PC-9 (cell line): ENCODE measurements at regions not wholly inside any gene's neighbourhood (a gene's known extent, or its start where the extent isn't known, plus 50 kb on each side); places are given as distances from the start of the nearest gene placed in this dataset.

Source experiments
- BruUV-seq: library from RNA; stranded (reverse); fragments of 400-500 nt; replicated peaks from 2 replicates; lab custom pipeline; 2021; lab: Mats Ljungman, UMichigan
- CTCF ChIA-PET: fragments of 300-600 bp; sonication (Branson Sonifier 250); formaldehyde crosslinking; loops from one replicate; lab custom pipeline; 2022; ENCODE audit warnings: antibody characterized with exemption; lab: Charles Lee
- POLR2A ChIA-PET: fragments of 300-600 bp; sonication (Branson Sonifier 250); formaldehyde crosslinking; loops from one replicate; lab custom pipeline; 2022; ENCODE audit warnings: antibody characterized with exemption; ENCODE audit not compliant: unreplicated experiment; lab: Charles Lee
- DNase-seq, 2 experiments: peaks; one replicate each; pipeline versions ENCODE4 v3.0.0 to v3.0.0-alpha.2; 2015 to 2022; ENCODE audit warnings: mixed read lengths in 1 of 2
- H2AFZ ChIP-seq: fragments of 200-600 bp; sonication (generic); 2 replicates; pipeline ENCODE4 v1.8.1; 2017; ENCODE audit warnings: antibody characterized with exemption
- H3F3A ChIP-seq: fragments of 200-600 bp; sonication (generic); 2 replicates; pipeline ENCODE4 v1.8.1; 2017; ENCODE audit warnings: antibody characterized with exemption, mild to moderate bottlenecking, low read depth; ENCODE audit not compliant: insufficient read depth
- H3K27ac ChIP-seq: fragments of 200-600 bp; sonication (generic); 2 replicates; pipeline ENCODE4 v1.6.1; 2016; ENCODE audit warnings: mixed run types
- H3K27me3 ChIP-seq: fragments of 200-600 bp; sonication (generic); 2 replicates; pipeline ENCODE4 v1.6.1; 2016; ENCODE audit warnings: low read depth, mixed run types; ENCODE audit not compliant: insufficient read depth
- H3K36me3 ChIP-seq: fragments of 200-600 bp; sonication (generic); 2 replicates; pipeline ENCODE4 v1.6.1; 2016; ENCODE audit warnings: low read depth, mixed run types
- H3K4me1 ChIP-seq: fragments of 200-600 bp; sonication (generic); replicated peaks from 2 replicates; pipeline ENCODE4 v1.6.1; 2016; ENCODE audit warnings: mixed run types; ENCODE audit not compliant: insufficient read depth
- H3K4me2 ChIP-seq: fragments of 200-600 bp; sonication (generic); 2 replicates; pipeline ENCODE4 v1.6.1; 2017; ENCODE audit warnings: mixed run types
- H3K4me3 ChIP-seq: fragments of 200-600 bp; sonication (generic); 2 replicates; pipeline ENCODE4 v1.6.1; 2016; ENCODE audit warnings: mixed run types
- H3K79me2 ChIP-seq: fragments of 200-600 bp; sonication (generic); 2 replicates; pipeline ENCODE4 v1.6.1; 2017; ENCODE audit warnings: low read depth, mixed run types
- H3K9me2 ChIP-seq: fragments of 200-600 bp; sonication (generic); 2 replicates; pipeline ENCODE4 v1.8.1; 2017; ENCODE audit warnings: mild to moderate bottlenecking; ENCODE audit not compliant: insufficient read depth
- H3K9me3 ChIP-seq: fragments of 200-600 bp; sonication (generic); 2 replicates; pipeline ENCODE4 v1.8.1; 2016; ENCODE audit warnings: low read depth; ENCODE audit not compliant: insufficient read depth
- H4K20me1 ChIP-seq: fragments of 200-600 bp; sonication (generic); 2 replicates; pipeline ENCODE4 v1.8.1; 2017; ENCODE audit not compliant: insufficient read depth
- EZH2 ChIP-seq: fragments of 200-600 bp; sonication (generic); IDR thresholded peaks from 2 replicates; pipeline ENCODE4 v1.8.0; 2017; ENCODE audit warnings: antibody characterized with exemption, low read depth
- intact Hi-C: fragments of 100-400 bp; cut with micrococcal nuclease; formaldehyde crosslinking; loops from one replicate; pipeline ENCODE4 v1.10.0; 2022; ENCODE audit not compliant: unreplicated experiment
- TF ChIP-seq, protein P1 (sequence below): fragments of 200-600 bp; sonication (generic); conservative IDR thresholded peaks from 2 replicates; pipeline ENCODE4 v1.6.1; 2017; ENCODE audit warnings: mixed run types, antibody characterized with exemption, mild to moderate bottlenecking, moderate library complexity

DNA sequence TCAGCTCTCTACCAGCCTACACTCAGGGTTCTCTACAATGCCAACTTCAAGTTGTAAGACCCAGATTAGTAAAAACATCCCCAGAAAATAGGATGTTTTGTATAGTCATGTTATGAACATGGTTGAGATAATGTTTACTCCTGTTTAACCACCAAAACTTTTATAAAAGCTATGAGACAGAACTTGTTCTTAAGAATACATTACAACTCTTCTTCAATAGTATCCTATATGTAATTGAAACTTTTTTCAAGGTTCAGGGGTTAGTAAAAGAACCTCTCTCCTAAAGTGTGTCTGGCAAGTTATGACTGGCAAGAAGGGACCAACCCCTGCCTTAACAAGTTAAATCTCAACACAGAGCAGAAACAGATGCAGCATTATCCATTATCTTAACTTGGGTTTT is 118.8 kb upstream of the STK17B start:
- CTCF ChIA-PET = no interaction called here
- Histone ChIP-seq H3K4me3 (no peak overlapping the region), H3K27me3 (no peaks in the 10 kb centered on the region), H3K79me2 (no peaks in the 10 kb centered on the region), H4K20me1 (no peaks in the 10 kb centered on the region), H3K9me2 (no peaks in the 10 kb centered on the region), H3K27ac (peak overlapping the region; percentile 100), H2AFZ (no peak overlapping the region), H3F3A (peaks cover 41% of the 10 kb centered on the region), H3K36me3 (no peaks in the 10 kb centered on the region), H3K4me2 (peak overlapping the region; percentile 87), H3K4me1 (peaks cover 52% of the 10 kb centered on the region), H3K9me3 (no peaks in the 10 kb centered on the region)
- TF ChIP-seq, protein P1, sequence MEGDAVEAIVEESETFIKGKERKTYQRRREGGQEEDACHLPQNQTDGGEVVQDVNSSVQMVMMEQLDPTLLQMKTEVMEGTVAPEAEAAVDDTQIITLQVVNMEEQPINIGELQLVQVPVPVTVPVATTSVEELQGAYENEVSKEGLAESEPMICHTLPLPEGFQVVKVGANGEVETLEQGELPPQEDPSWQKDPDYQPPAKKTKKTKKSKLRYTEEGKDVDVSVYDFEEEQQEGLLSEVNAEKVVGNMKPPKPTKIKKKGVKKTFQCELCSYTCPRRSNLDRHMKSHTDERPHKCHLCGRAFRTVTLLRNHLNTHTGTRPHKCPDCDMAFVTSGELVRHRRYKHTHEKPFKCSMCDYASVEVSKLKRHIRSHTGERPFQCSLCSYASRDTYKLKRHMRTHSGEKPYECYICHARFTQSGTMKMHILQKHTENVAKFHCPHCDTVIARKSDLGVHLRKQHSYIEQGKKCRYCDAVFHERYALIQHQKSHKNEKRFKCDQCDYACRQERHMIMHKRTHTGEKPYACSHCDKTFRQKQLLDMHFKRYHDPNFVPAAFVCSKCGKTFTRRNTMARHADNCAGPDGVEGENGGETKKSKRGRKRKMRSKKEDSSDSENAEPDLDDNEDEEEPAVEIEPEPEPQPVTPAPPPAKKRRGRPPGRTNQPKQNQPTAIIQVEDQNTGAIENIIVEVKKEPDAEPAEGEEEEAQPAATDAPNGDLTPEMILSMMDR = no peak
- no peak for TF ChIP-seq EZH2
- no peak for DNase-seq
- POLR2A ChIA-PET = interaction anchor here (0.6 kb wide), 1 partner anchor 579 kb away, joined by 4 read pairs; no protein-coding TSS in a partner anchor
- intact Hi-C loops = loop anchor here (5.0 kb wide), 2 partner anchors 213 to 768 kb away; no protein-coding TSS in a partner anchor
- BruUV-seq = no TSS peak

DNA sequence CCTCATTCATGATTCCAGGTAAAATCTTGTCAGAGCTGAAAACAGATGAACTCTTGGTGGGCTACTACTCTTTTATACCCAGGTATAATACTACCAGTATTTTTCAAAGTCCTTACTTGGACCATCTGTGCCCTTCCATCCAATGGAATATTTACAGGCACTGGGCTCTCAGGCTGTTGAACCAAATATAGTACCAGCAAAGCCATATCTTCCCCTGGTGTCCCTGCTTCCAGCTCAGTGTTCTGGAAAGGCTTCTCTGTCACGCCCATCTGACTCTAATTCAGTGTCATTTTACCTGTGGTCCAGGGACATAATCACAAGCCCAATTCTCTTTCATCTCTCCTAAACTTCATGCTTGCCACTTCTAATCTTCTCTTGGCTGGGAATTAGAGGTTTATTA is 119.2 kb upstream of the STK17B start:
- no peak for TF ChIP-seq EZH2
- TF ChIP-seq, protein P1 = no peak
- ChIA-PET POLR2A (interaction anchor here (0.6 kb wide), 1 partner anchor 580 kb away, joined by 4 read pairs; no protein-coding TSS in a partner anchor), CTCF (no interaction called here)
- Histone ChIP-seq H3K4me2 (peak overlapping the region; percentile 87), H3K4me1 (peaks cover 56% of the 10 kb centered on the region), H3K9me3 (no peaks in the 10 kb centered on the region), H2AFZ (no peak overlapping the region), H3F3A (peaks cover 42% of the 10 kb centered on the region), H4K20me1 (no peaks in the 10 kb centered on the region), H3K4me3 (no peak overlapping the region), H3K36me3 (no peaks in the 10 kb centered on the region), H3K27me3 (no peaks in the 10 kb centered on the region), H3K27ac (peak overlapping the region; percentile 100), H3K9me2 (no peaks in the 10 kb centered on the region), H3K79me2 (no peaks in the 10 kb centered on the region)
- intact Hi-C loops = loop anchor here (5.0 kb wide), 2 partner anchors 213 to 768 kb away; no protein-coding TSS in a partner anchor
- no TSS peak for BruUV-seq
- no peak for DNase-seq

DNA sequence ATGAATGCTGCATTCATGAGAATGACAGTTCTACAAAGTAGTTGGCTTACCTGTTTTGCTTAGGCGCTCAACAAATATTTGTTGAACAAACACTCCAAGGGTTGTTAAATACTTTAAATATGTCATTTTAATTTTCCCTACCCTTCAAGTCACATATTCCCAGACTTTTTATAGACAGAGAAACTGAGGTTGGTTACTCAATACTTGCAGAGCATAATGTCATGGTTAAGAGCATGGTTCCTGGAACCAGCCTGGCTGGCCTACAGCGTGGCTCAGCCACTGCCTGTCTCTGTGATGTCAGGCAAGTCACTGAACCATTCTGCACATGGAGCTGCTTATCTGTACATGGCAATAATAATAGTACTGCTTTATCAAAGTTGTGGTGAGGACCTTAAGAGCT is 120.0 kb upstream of the STK17B start:
- no TSS peak for BruUV-seq
- DNase-seq = peak in 1 of 2 experiments; percentile 86
- intact Hi-C loops = loop anchor here (5.0 kb wide), 2 partner anchors 214 to 769 kb away; no protein-coding TSS in a partner anchor
- peak overlapping the region; percentile 100 for H3K27ac ChIP-seq
- TF ChIP-seq, protein P1 = no peak
- TF ChIP-seq EZH2 = no peak
- peaks cover 58% of the 10 kb centered on the region for H3K4me1 ChIP-seq
- H3K79me2 ChIP-seq = no peaks in the 10 kb centered on the region
- no peak overlapping the region; the same call in 1 of the 2 replicates for H2AFZ ChIP-seq
- ChIA-PET CTCF (interaction anchor here (0.5 to 1.1 kb wide), 2 partner anchors 13 to 178 kb away, joined by 3 to 4 read pairs; no protein-coding TSS in a partner anchor), POLR2A (interaction anchor here (0.6 to 0.8 kb wide), 2 partner anchors 39 to 727 kb away, joined by 5 to 8 read pairs; no protein-coding TSS in a partner anchor)
- H3K36me3 ChIP-seq = no peaks in the 10 kb centered on the region
- H3F3A ChIP-seq = peaks cover 42% of the 10 kb centered on the region
- no peaks in the 10 kb centered on the region for H3K9me3 ChIP-seq
- H4K20me1 ChIP-seq = no peaks in the 10 kb centered on the region
- no peaks in the 10 kb centered on the region for H3K9me2 ChIP-seq
- no peaks in the 10 kb centered on the region for H3K27me3 ChIP-seq
- H3K4me3 ChIP-seq = peak overlapping the region; percentile 45; the same call in 1 of the 2 replicates
- peak overlapping the region; percentile 87 for H3K4me2 ChIP-seq
